Naive thymus-derived CD4-positive, alpha-beta T cell (primary cell): ENCODE measurements at regions not wholly inside any gene's neighbourhood (a gene's known extent, or its start where the extent isn't known, plus 50 kb on each side); places are given as distances from the start of the nearest gene placed in this dataset.

Experiments used
- ATAC-seq: fragments of 150-1000 bp; cut with Tn5 transposase; 2 replicates; pipeline ENCODE4 v1.10.0; 2021; ENCODE audit warnings: mild to moderate bottlenecking, moderate library complexity
- CTCF ChIA-PET: fragments of 350-600 bp; sonication (Branson Sonifier 250); formaldehyde crosslinking; loops from one replicate; lab custom pipeline; 2021; ENCODE audit warnings: antibody characterized with exemption; lab: Charles Lee
- POLR2A ChIA-PET: fragments of 350-600 bp; sonication (Branson Sonifier 250); formaldehyde crosslinking; loops from one replicate; lab custom pipeline; 2021; ENCODE audit warnings: antibody characterized with exemption, inconsistent platforms; lab: Charles Lee
- DNase-seq, 9 donors: peaks; one replicate each; pipeline versions ENCODE4 v3.0.0 to v3.0.0-alpha.2; 2020 to 2022; ENCODE audit warnings: mixed read lengths in 1 of 9
- H3K27ac ChIP-seq: one replicate; pipeline ENCODE4 v1.7.0; 2013; ENCODE audit warnings: mild to moderate bottlenecking, low read depth, low read length, moderate library complexity
- H3K27me3 ChIP-seq, 2 donors: one replicate each; pipeline ENCODE4 v1.7.0; 2013; ENCODE audit warnings: low read length in 2 of 2, mild to moderate bottlenecking in 2 of 2, moderate library complexity in 2 of 2; ENCODE audit not compliant: control insufficient read depth in 2 of 2, insufficient read depth in 2 of 2
- H3K36me3 ChIP-seq, 3 experiments: 1 replicate in 2 of 3; 2 replicates in 1 of 3; pipeline ENCODE4 v1.7.0; 2013; ENCODE audit warnings: low read length in 3 of 3, mild to moderate bottlenecking in 3 of 3, moderate library complexity in 1 of 3; ENCODE audit not compliant: insufficient read depth in 3 of 3, control insufficient read depth in 2 of 3
- H3K4me1 ChIP-seq, 2 donors: one replicate each; pipeline ENCODE4 v1.7.0; 2013; ENCODE audit warnings: low read length in 2 of 2, mild to moderate bottlenecking in 2 of 2, moderate library complexity in 1 of 2; ENCODE audit not compliant: control insufficient read depth in 2 of 2, insufficient read depth in 2 of 2
- H3K4me3 ChIP-seq: 2 replicates; pipeline ENCODE4 v1.7.0; 2013; ENCODE audit warnings: mild to moderate bottlenecking, low read length
- H3K9me3 ChIP-seq, 3 experiments: 1 replicate in 2 of 3; 2 replicates in 1 of 3; pipeline ENCODE4 v1.7.0; 2013; ENCODE audit warnings: low read length in 3 of 3; ENCODE audit not compliant: control insufficient read depth in 2 of 3
- H3K27ac Mint-ChIP-seq, 9 donors: one replicate each; pipeline ENCODE4 v1.8.0; 2020 to 2022; ENCODE audit warnings: mixed read lengths in 9 of 9, mild to moderate bottlenecking in 8 of 9, moderate library complexity in 5 of 9, inconsistent platforms in 2 of 9
- H3K27me3 Mint-ChIP-seq, 5 donors: one replicate each; pipeline ENCODE4 v1.8.0; 2021 to 2022; ENCODE audit warnings: mixed read lengths in 5 of 5, mild to moderate bottlenecking in 1 of 5
- H3K36me3 Mint-ChIP-seq, 5 donors: one replicate each; pipeline ENCODE4 v1.8.0; 2020 to 2022; ENCODE audit warnings: mixed read lengths in 5 of 5, mild to moderate bottlenecking in 3 of 5, inconsistent platforms in 1 of 5
- H3K4me1 Mint-ChIP-seq, 7 donors: one replicate each; pipeline ENCODE4 v1.8.0; 2020 to 2022; ENCODE audit warnings: mixed read lengths in 7 of 7, mild to moderate bottlenecking in 3 of 7, inconsistent platforms in 1 of 7
- H3K4me3 Mint-ChIP-seq, 10 donors: one replicate each; pipeline ENCODE4 v1.8.0; 2020 to 2022; ENCODE audit warnings: mild to moderate bottlenecking in 10 of 10, mixed read lengths in 10 of 10, moderate library complexity in 6 of 10, inconsistent platforms in 2 of 10
- H3K9me3 Mint-ChIP-seq, 11 donors: one replicate each; pipeline ENCODE4 v1.8.0; 2020 to 2022; ENCODE audit warnings: mixed read lengths in 11 of 11, mild to moderate bottlenecking in 4 of 11, inconsistent platforms in 1 of 11, moderate library complexity in 1 of 11
- intact Hi-C, 2 donors: fragments of 100-400 bp; cut with micrococcal nuclease; formaldehyde crosslinking; loops; one replicate each; pipeline ENCODE4 v1.15.1; 2023

GRCh38 chr2:71803398-71803797, 344.3 kb downstream of the CYP26B1 start:
- Mint-ChIP-seq H3K27ac (no peak overlapping the region), H3K36me3 (no peaks in the 10 kb centered on the region), H3K4me1 (no peaks in the 10 kb centered on the region), H3K27me3 (peaks cover 0 to 14% (median 9%) of the 10 kb centered on the region in 5 donors), H3K9me3 (peaks cover 0 to 1% (median 0%) of the 10 kb centered on the region in 11 donors), H3K4me3 (no peak overlapping the region)
- DNase-seq (no peak), ATAC-seq (no peak)
- CTCF ChIA-PET, result no interaction called here
- H3K27me3 ChIP-seq, result no peaks in the 10 kb centered on the region
- no peaks in the 10 kb centered on the region for H3K4me1 ChIP-seq
- H3K4me3 ChIP-seq, result no peak overlapping the region
- intact Hi-C loops, result no loop called here
- POLR2A ChIA-PET, result no interaction called here
- H3K9me3 ChIP-seq, result no peaks in the 10 kb centered on the region
- H3K36me3 ChIP-seq, result no peaks in the 10 kb centered on the region
- no peak overlapping the region for H3K27ac ChIP-seq

- Mint-ChIP-seq H3K9me3 (no peaks in the 10 kb centered on the region), H3K4me3 (no peak overlapping the region), H3K27me3 (peaks cover 0 to 14% (median 8%) of the 10 kb centered on the region in 5 donors), H3K4me1 (no peaks in the 10 kb centered on the region), H3K36me3 (no peaks in the 10 kb centered on the region), H3K27ac (no peak overlapping the region)
- no peak for DNase-seq
- ATAC-seq, result no peak
- H3K4me3 ChIP-seq, result no peak overlapping the region
- H3K36me3 ChIP-seq, result no peaks in the 10 kb centered on the region
- intact Hi-C loops, result no loop called here
- H3K27me3 ChIP-seq, result no peaks in the 10 kb centered on the region
- no peaks in the 10 kb centered on the region for H3K9me3 ChIP-seq
- no peaks in the 10 kb centered on the region for H3K4me1 ChIP-seq
- H3K27ac ChIP-seq, result no peak overlapping the region
- CTCF ChIA-PET, result interaction anchor here (1.1 kb wide), 1 partner anchor 8 kb away, joined by 3 read pairs; no protein-coding TSS in a partner anchor
- POLR2A ChIA-PET, result no interaction called here
Measured at GRCh38 chr2:71802556-71802955, 345.1 kb downstream of the CYP26B1 start.

- Histone ChIP-seq H3K27me3 (no peaks in the 10 kb centered on the region), H3K4me3 (no peak overlapping the region), H3K9me3 (no peaks in the 10 kb centered on the region), H3K36me3 (no peaks in the 10 kb centered on the region), H3K4me1 (no peaks in the 10 kb centered on the region), H3K27ac (no peak overlapping the region)
- DNase-seq, result no peak
- intact Hi-C loops, result no loop called here
- ATAC-seq, result no peak
- Mint-ChIP-seq H3K27me3 (peaks cover 0 to 14% (median 8%) of the 10 kb centered on the region in 5 donors), H3K9me3 (no peaks in the 10 kb centered on the region), H3K27ac (no peak overlapping the region), H3K4me3 (no peak overlapping the region), H3K36me3 (no peaks in the 10 kb centered on the region), H3K4me1 (no peaks in the 10 kb centered on the region)
- ChIA-PET POLR2A (no interaction called here), CTCF (interaction anchor here (1.1 kb wide), 1 partner anchor 9 kb away, joined by 3 read pairs; no protein-coding TSS in a partner anchor)
Measured at GRCh38 chr2:71801969-71802368, 345.7 kb downstream of the CYP26B1 start.

GRCh38 chr2:71801556-71801955, 346.1 kb downstream of the CYP26B1 start:
- Mint-ChIP-seq H3K36me3 (no peaks in the 10 kb centered on the region), H3K4me3 (no peak overlapping the region), H3K9me3 (no peaks in the 10 kb centered on the region), H3K27me3 (peaks cover 0 to 14% (median 8%) of the 10 kb centered on the region in 5 donors), H3K27ac (no peak overlapping the region), H3K4me1 (no peaks in the 10 kb centered on the region)
- ATAC-seq, result no peak
- Histone ChIP-seq H3K27me3 (no peaks in the 10 kb centered on the region), H3K4me1 (no peaks in the 10 kb centered on the region), H3K27ac (no peak overlapping the region), H3K36me3 (no peaks in the 10 kb centered on the region), H3K9me3 (no peaks in the 10 kb centered on the region), H3K4me3 (no peak overlapping the region)
- ChIA-PET POLR2A (no interaction called here), CTCF (no interaction called here)
- DNase-seq, result no peak
- intact Hi-C loops, result no loop called here

DNA sequence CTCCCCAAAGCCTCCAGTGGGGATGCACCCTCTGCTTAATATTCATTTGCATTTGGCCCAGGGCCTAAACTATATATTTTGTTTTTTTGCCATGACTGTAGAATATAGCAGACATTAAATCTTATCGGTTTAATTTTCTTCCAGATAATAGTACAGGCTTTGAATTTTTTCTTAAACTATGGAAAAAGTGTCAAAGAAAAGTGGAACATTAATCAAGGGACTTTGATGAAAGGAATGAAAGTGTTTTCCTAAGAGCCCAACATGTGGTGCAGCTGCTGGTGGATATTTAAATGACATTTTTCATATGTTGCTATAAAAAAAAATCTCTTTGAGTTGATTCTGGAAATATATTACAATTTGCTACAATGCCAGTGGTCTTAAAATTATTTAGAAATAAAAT, 346.8 kb downstream of the CYP26B1 start:
- H3K4me1 Mint-ChIP-seq, result no peaks in the 10 kb centered on the region

DNA sequence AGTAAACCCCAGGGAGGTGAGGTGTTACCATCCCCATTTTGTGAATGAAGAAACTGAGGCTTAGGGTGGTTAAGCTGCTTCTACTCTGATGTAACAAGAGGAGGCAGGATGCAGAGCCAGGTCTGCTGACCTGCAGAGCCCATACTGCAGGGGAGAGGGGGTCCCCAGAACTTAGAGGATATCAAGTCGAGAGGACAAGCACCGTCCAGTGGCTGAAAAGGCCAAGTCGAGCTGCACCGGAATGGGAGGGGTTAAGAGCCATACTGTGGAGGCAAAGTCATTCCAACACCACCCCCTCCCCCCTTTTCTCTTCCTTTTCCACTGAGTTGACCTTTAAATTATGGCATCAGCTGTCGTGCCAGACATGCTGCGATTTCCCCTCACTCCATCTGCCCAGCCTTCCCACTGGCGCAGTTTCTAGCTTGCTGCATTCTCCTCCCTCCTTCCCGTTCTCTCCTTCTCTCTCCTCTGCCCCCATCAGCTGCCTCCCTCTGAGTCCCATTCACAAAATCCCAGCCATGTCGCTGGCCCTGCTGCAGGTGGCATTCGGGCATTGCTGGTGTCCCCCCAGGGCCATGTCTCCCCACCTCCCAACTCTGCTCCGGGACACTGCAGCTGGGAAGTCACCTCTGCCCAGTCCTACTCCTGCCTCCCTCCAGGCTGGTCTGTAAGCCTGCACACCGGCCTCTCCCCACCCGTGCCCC, 346.9 kb downstream of the DYSF start:
- Histone ChIP-seq H3K9me3 (no peaks in the 10 kb centered on the region), H3K27me3 (no peaks in the 10 kb centered on the region), H3K36me3 (no peaks in the 10 kb centered on the region), H3K27ac (no peak overlapping the region), H3K4me1 (no peaks in the 10 kb centered on the region), H3K4me3 (no peak overlapping the region)
- ChIA-PET POLR2A (no interaction called here), CTCF (no interaction called here)
- Mint-ChIP-seq H3K36me3 (no peaks in the 10 kb centered on the region), H3K27ac (no peak overlapping the region), H3K9me3 (no peaks in the 10 kb centered on the region), H3K4me3 (no peak overlapping the region), H3K4me1 (no peaks in the 10 kb centered on the region), H3K27me3 (peaks cover 0 to 14% (median 8%) of the 10 kb centered on the region in 5 donors)
- DNase-seq (no peak), ATAC-seq (no peak)
- intact Hi-C loops, result no loop called here

More for the DNA sequence above, 346.8 kb downstream of the CYP26B1 start:
- Histone ChIP-seq H3K4me1 (no peaks in the 10 kb centered on the region), H3K9me3 (no peaks in the 10 kb centered on the region), H3K36me3 (no peaks in the 10 kb centered on the region), H3K4me3 (no peak overlapping the region), H3K27me3 (no peaks in the 10 kb centered on the region), H3K27ac (no peak overlapping the region)
- Mint-ChIP-seq H3K4me3 (no peak overlapping the region), H3K27ac (no peak overlapping the region), H3K36me3 (no peaks in the 10 kb centered on the region), H3K27me3 (peaks cover 0 to 14% (median 8%) of the 10 kb centered on the region in 5 donors), H3K9me3 (no peaks in the 10 kb centered on the region)
- DNase-seq (no peak), ATAC-seq (no peak)
- POLR2A ChIA-PET, result no interaction called here
- CTCF ChIA-PET, result no interaction called here
- intact Hi-C loops, result no loop called here

- Histone ChIP-seq H3K27ac (no peak overlapping the region), H3K4me3 (no peak overlapping the region), H3K4me1 (no peaks in the 10 kb centered on the region), H3K36me3 (no peaks in the 10 kb centered on the region), H3K27me3 (no peaks in the 10 kb centered on the region), H3K9me3 (no peaks in the 10 kb centered on the region)
- POLR2A ChIA-PET, result no interaction called here
- intact Hi-C loops, result no loop called here
- Mint-ChIP-seq H3K4me3 (no peak overlapping the region), H3K27ac (no peak overlapping the region), H3K9me3 (no peaks in the 10 kb centered on the region), H3K4me1 (no peaks in the 10 kb centered on the region), H3K27me3 (peaks cover 0 to 14% (median 9%) of the 10 kb centered on the region in 5 donors), H3K36me3 (no peaks in the 10 kb centered on the region)
- ATAC-seq (no peak), DNase-seq (no peak)
- CTCF ChIA-PET, result no interaction called here
Measured at GRCh38 chr2:71799013-71799575, 345.7 kb downstream of the DYSF start.
